Activated gamma-delta T cell treated with anti-CD3 and anti-CD28 coated beads, Interleukin-2, amount 50 U/mL, for 16 hours (primary cell): ENCODE measurements at regions not wholly inside any gene's neighbourhood (a gene's known extent, or its start where the extent isn't known, plus 50 kb on each side); places are given as distances from the start of the nearest gene placed in this dataset.
"Not testable (repeated sequence)": the region's sequence is repeated elsewhere in the genome, so short reads cannot be mapped to it uniquely, and the experiment has no call there.

Experiments
- DNase-seq: peaks from one replicate; pipeline ENCODE4 v3.0.0-alpha.2; 2020; ENCODE audit warnings: low read depth

DNA sequence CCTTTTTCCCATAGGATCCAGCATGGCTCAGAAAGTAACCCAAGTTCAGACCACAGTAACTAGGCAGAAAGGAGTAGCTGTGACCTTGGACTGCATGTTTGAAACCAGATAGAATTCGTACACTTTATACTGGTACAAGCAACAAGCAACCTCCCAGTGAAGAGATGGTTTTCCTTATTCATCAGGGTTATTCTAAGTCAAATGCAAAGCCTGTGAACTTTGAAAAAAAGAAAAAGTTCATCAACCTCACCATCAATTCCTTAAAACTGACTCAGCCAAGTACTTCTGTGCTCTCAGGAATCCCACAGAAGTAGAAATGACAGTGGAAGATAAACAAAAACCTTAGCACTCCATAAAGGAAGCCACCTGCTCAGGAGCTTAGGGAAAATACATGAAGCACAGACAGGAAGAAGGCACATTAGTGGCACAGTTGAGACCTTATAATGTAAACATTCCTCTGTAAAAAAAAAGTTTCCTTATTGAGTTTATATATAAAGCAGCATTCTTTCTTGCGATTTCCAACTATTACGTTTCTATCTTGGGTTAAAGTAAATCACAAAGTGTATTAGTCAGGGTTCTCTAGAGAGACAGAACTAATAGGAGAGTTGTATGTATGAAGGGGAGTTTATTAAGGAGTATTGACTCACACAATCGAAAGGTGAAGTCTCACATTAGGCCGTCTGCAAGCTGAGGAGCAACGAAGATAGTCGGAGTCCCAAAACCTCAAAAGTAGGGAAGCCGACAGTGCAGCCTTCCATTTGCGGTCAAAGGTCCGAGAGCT is 398.4 kb downstream of the DAD1 start:
- no peak for DNase-seq

DNA sequence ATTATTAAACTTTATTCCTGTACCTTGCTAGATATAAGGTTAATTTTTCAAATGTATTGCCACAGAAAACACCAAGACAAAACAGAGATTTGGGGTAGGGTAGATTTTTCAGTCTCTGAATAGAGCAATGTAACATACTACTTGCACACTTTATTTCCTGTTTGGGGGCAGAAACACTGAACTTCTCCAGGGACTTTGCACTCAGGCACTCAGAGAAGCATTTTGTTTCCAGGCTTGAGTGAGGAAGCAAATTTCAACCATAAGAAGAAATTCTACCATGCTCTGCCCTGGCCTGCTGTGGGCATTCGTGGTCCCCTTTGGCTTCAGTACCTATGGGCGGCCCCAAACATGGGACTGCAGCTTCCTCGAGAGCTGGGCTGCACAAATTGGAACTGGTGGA is 399.1 kb downstream of the DAD1 start:
- DNase-seq, result no peak

GRCh38 chr14:22188318-22188717 is 400.7 kb downstream of the DAD1 start:
- no peak for DNase-seq

- DNase-seq, result no peak
Observed at GRCh38 chr14:22185789-22186188, 403.2 kb downstream of the DAD1 start.

- no peak for DNase-seq
Observed at GRCh38 chr14:22185191-22185590, 403.8 kb downstream of the DAD1 start.

GRCh38 chr14:22184830-22185168 is 404.2 kb downstream of the DAD1 start:
- no peak for DNase-seq

GRCh38 chr14:22184157-22184829 is 404.7 kb downstream of the DAD1 start:
- no peak for DNase-seq

GRCh38 chr14:22180045-22180444 is 409.0 kb downstream of the DAD1 start:
- DNase-seq, result no peak

- DNase-seq, result no peak
Observed at GRCh38 chr14:22179190-22179589, 409.8 kb downstream of the DAD1 start.

DNA sequence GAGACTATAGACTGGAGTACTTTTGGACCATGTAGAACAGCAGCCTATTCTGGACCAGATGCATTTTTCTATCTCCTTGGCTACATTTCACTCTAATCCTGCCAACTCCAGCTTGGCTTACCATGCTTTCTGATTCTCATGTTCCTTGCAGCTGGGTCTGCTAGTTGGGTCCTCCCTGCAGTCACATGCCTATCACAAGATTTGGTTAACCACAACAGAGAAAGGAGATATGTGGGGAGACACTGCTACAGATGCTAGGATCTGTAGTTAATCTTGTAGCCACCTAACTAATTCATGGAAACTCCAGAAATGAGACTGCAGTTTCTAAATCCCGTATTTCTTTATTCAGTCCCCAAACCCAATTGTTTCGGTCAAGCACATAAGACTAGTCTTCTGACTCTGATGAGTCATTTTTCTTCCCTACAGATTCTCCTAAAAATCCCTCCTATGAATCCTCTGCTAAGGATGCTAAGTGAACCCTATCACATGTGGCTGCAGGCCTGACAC is 410.6 kb downstream of the DAD1 start:
- no peak for DNase-seq

GRCh38 chr14:22177870-22178269 is 411.2 kb downstream of the DAD1 start:
- no peak for DNase-seq

GRCh38 chr14:22176957-22177356 is 412.1 kb downstream of the DAD1 start:
- no peak for DNase-seq

GRCh38 chr14:22175278-22175558 is 413.8 kb downstream of the DAD1 start:
- DNase-seq, result not testable (repeated sequence)

DNA sequence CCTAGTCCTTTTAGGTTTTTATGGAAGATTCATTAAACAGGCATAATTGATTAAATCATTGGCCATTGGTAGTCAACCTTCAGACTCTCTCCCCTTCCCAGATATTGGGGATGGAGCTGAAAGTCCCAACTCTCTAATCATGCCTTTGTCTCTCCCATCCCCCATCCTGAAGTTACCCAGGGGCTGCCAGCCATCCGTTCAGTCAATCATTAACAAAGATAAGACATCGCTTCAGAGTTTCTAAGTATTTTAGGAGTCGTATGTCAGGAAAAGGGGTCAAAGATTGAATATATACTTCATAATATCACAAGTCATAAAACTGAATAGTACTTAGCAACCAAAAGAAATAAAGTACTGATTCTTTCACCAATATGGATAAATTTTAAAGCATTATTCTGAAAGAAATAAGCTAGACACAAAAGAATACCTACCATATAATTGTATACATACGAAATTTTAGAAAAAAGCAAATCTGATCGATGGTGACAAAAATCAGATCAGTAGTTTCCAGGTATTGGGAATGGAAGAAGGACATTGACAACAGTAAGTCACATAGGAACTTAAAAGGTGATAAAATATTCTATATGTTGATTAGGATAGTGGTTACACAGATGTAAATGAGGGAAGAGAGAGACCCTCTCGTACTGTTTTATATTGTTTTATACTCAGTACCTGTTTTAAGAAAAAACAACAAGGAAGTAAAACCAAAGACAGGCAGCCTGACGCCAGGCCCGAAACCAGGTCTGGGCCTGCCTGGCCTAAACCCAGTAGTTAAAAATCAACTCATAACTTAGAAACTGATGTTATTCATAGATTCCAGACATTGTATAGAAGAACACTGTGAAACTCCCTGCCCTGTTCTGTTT is 414.4 kb downstream of the DAD1 start:
- DNase-seq, result no peak

DNA sequence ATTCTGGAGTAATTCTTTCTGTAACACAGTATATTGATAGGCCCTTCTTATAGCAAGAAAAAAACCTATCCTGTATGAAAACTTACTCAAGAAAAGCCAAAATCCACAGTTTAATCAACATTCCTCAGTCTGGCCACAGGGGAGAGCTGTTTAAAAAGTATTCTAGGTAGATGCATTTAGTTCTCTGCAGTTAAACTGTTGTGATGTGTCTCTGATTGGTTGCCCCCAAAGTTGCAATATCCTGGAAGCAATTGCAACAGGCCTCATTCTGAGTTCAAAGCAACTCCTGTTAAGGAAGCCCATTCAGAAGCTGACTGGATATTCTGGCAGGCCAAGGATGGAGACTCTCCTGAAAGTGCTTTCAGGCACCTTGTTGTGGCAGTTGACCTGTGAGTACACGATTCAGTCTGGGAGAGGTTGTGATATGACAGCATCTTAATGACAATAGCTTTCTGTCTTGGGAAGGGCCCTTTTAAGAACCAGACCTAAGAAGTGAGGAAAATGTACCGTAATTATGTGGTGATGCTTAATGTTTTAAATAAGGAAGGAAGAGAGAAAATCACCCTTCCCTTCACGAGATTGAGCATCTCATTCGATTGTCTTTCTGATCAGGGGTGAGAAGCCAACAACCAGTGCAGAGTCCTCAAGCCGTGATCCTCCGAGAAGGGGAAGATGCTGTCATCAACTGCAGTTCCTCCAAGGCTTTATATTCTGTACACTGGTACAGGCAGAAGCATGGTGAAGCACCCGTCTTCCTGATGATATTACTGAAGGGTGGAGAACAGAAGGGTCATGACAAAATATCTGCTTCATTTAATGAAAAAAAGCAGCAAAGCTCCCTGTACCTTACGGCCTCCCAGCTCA is 420.7 kb downstream of the DAD1 start:
- no peak for DNase-seq

- no peak for DNase-seq
Observed at GRCh38 chr14:22164616-22165015, 424.4 kb downstream of the DAD1 start.

DNA sequence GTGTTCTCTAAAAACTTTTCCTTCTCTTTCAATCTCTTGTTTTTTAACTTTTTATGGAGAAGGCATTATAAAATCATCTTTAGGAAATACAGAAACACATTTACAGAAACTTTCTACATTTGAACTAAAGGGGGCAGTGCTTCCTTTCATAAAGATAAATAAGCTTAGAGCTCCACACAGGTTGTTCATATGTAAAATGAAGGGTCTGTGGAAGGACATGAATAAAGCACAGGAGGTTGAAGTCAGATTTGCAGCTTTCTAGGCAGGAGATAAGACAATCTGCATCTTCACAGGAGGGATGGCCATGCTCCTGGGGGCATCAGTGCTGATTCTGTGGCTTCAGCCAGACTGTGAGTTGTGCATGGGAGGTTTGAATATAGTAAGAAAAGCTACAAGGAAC is 426.0 kb downstream of the DAD1 start:
- no peak for DNase-seq

- DNase-seq, result no peak
Observed at GRCh38 chr14:22159957-22160356, 429.1 kb downstream of the DAD1 start.

DNA sequence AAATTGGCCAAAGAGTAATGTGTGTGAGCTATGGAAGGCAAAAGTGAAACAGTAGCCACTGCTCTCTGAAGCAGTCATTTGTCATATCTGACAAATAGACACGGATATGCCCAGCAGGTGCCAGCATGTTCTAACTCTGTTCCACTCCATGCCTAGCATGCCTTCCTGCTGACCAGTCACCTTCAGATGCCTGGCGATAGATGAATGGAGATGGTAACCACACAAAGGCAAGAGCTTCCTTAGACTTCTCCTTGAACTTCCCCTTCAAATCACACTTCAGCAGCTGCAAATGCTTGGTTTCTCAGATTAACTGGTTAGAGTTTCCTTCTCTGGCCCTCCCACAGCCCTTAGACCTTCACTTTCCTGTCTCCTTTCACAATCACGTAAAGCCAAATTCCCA is 429.9 kb downstream of the DAD1 start:
- no peak for DNase-seq

DNA sequence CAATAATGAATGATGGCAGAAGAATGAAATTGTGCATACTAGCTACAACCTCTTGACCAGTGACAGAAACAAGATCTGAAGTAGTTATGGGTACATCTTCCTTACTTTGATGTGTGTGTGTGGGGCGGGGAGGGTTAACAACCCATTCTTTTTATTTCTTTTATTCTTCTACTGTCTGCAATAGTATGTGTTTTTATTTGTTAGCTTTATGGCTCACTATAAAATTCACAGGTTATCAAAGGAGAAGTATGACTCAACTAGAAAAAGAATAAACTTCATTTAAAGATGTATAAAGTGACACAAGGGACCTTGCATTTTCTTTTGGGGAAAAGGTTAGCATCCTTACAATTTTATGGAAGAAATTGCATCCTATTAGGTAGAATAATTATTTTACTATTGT is 430.5 kb downstream of the DAD1 start:
- no peak for DNase-seq

- DNase-seq, result no peak
Observed at GRCh38 chr14:22155571-22155970, 433.5 kb downstream of the DAD1 start.

DNA sequence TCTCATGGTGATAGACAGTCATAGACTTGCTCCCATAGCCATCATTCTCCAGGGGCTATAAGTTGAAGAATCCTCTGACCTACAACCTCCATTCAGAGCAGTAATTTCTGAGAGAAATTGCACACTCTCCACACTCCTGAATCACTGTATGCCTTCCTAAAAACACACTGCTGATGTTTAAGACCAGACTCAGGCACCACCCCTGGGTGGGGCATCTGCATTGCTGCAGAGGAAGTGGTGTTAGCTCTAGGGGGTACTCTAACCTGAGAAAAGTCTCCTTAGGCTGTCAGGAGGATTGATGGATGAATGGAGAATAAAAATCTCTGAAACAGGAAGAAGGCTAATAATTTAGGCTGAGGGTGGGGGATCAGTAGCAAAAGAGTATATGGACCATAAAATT is 436.1 kb downstream of the DAD1 start:
- no peak for DNase-seq
